ENCODE measurements at regions not wholly inside any gene's neighbourhood (a gene's known extent, or its start where the extent isn't known, plus 50 kb on each side); places are given as distances from the start of the nearest gene placed in this dataset.

GRCh38 chr14:71680736-71681387 lies 251.4 kb upstream of the RGS6 start:
- H3K27me3 Mint-ChIP-seq (ENCODE audit: low read depth) = peaks cover 14% of the 10 kb centered on the region
- peaks cover 8% of the 10 kb centered on the region for H3K9me3 Mint-ChIP-seq
- DNase-seq (ENCODE audit: low spot score) (peak; percentile 58), ATAC-seq (peak; percentile 97)
- peaks cover 47% of the 10 kb centered on the region for H3K36me3 Mint-ChIP-seq
- no peak overlapping the region for H3K27ac Mint-ChIP-seq
- H3K4me3 Mint-ChIP-seq = no peak overlapping the region
- TF ChIP-seq ZNF423 (CRISPR knock-in tag; IDR thresholded peaks at IDR 0.05) = peak; percentile 51; the same call in 1 of the 2 replicates
- peak; percentile 32; the same call in 1 of the 2 replicates for TF ChIP-seq ETV6 (CRISPR knock-in tag; IDR thresholded peaks at IDR 0.05)
- TF ChIP-seq KAT7 (CRISPR knock-in tag; IDR thresholded peaks at IDR 0.05; ENCODE audit: borderline replicate concordance) = no peak
- peaks cover 22% of the 10 kb centered on the region for H3K4me1 Mint-ChIP-seq
- ChIA-PET POLR2A (no interaction called here), CTCF (no interaction called here)

GRCh38 chr14:71682337-71682736 lies 249.9 kb upstream of the RGS6 start:
- CTCF ChIA-PET = no interaction called here
- Mint-ChIP-seq H3K27ac (no peak overlapping the region), H3K4me3 (no peak overlapping the region), H3K27me3 (ENCODE audit: low read depth) (peaks cover 13% of the 10 kb centered on the region), H3K4me1 (peaks cover 22% of the 10 kb centered on the region), H3K9me3 (peaks cover 8% of the 10 kb centered on the region), H3K36me3 (peaks cover 40% of the 10 kb centered on the region)
- DNase-seq (ENCODE audit: low spot score) = no peak
- TF ChIP-seq ZNF512 (CRISPR knock-in tag; IDR thresholded peaks at IDR 0.05; ENCODE audit: borderline replicate concordance) = no peak
- TF ChIP-seq E2F5 (CRISPR knock-in tag; IDR thresholded peaks at IDR 0.05) = no peak
- no peak for TF ChIP-seq TEAD1 (CRISPR knock-in tag; IDR thresholded peaks at IDR 0.05)
- no peak for TF ChIP-seq SMAD4 (CRISPR knock-in tag; IDR thresholded peaks at IDR 0.05)
- no peak for TF ChIP-seq TEAD4 (CRISPR knock-in tag; IDR thresholded peaks at IDR 0.05)
- no peak for TF ChIP-seq HMGA2 (CRISPR knock-in tag; IDR thresholded peaks at IDR 0.05)
- no peak for TF ChIP-seq MYBL2 (CRISPR knock-in tag; IDR thresholded peaks at IDR 0.05)
- no peak for TF ChIP-seq EMX1 (CRISPR knock-in tag; IDR thresholded peaks at IDR 0.05)
- TF ChIP-seq PREB (CRISPR knock-in tag; IDR thresholded peaks at IDR 0.05; ENCODE audit: borderline replicate concordance) = no peak
- no peak for TF ChIP-seq GTF2I (CRISPR knock-in tag; conservative IDR thresholded peaks at IDR 0.05)
- no peak for TF ChIP-seq JAZF1 (CRISPR knock-in tag; IDR thresholded peaks at IDR 0.05)
- TF ChIP-seq NFYB (CRISPR knock-in tag; conservative IDR thresholded peaks at IDR 0.05; ENCODE audit: low read depth) = no peak
- no peak for TF ChIP-seq ESRRA (CRISPR knock-in tag; IDR thresholded peaks at IDR 0.05; ENCODE audit: borderline replicate concordance)
- TF ChIP-seq CTCF (IDR thresholded peaks at IDR 0.05) = no peak
- TF ChIP-seq ZBTB43 (CRISPR knock-in tag; IDR thresholded peaks at IDR 0.05) = no peak
- TF ChIP-seq RELA (CRISPR knock-in tag; IDR thresholded peaks at IDR 0.05; ENCODE audit: borderline replicate concordance) = no peak
- no peak for TF ChIP-seq SMAD3 (CRISPR knock-in tag; IDR thresholded peaks at IDR 0.05; ENCODE audit: borderline replicate concordance)
- TF ChIP-seq PRDM15 (CRISPR knock-in tag; IDR thresholded peaks at IDR 0.05) = no peak
- TF ChIP-seq CDX4 (CRISPR knock-in tag; IDR thresholded peaks at IDR 0.05; ENCODE audit: borderline replicate concordance) = no peak
- no peak for TF ChIP-seq NR3C1 (CRISPR knock-in tag; conservative IDR thresholded peaks at IDR 0.05; ENCODE audit: low read depth)
- POLR2A ChIA-PET = no interaction called here
- no peak for ATAC-seq

Data from WTC11 (cell line).